GM19043 (cell line): ENCODE measurements at regions not wholly inside any gene's neighbourhood (a gene's known extent, or its start where the extent isn't known, plus 50 kb on each side); places are given as distances from the start of the nearest gene placed in this dataset.
"Not testable (repeated sequence)": the region's sequence is repeated elsewhere in the genome, so short reads cannot be mapped to it uniquely, and the experiment has no call there.

Experiments
- ATAC-seq: cut with Tn5 transposase; IDR thresholded peaks from one replicate; pipeline ENCODE4 v1.9.1; 2021; ENCODE audit warnings: low read depth; ENCODE audit not compliant: unreplicated experiment

GRCh38 chr3:88000853-88001252 lies 58.0 kb downstream of the CGGBP1 start:
- no peak for ATAC-seq

- no peak for ATAC-seq
Observed at GRCh38 chr3:87997966-87998365, 60.8 kb downstream of the CGGBP1 start.

GRCh38 chr3:87997298-87997697 lies 61.5 kb downstream of the CGGBP1 start:
- ATAC-seq: peak; percentile 89

- ATAC-seq: no peak
Observed at GRCh38 chr3:87996882-87997281, 61.9 kb downstream of the CGGBP1 start.

- no peak for ATAC-seq
Observed at GRCh38 chr3:87993566-87993965, 65.2 kb downstream of the CGGBP1 start.

- ATAC-seq: no peak
Observed at GRCh38 chr3:87987952-87988351, 70.9 kb downstream of the CGGBP1 start.

GRCh38 chr3:87982421-87982820 lies 76.4 kb downstream of the CGGBP1 start:
- no peak for ATAC-seq

GRCh38 chr3:87979527-87979926 lies 79.3 kb downstream of the CGGBP1 start:
- ATAC-seq: no peak

- no peak for ATAC-seq
Observed at GRCh38 chr3:87977765-87978164, 81.0 kb downstream of the CGGBP1 start.

- no peak for ATAC-seq
Observed at GRCh38 chr3:87975716-87976115, 83.1 kb downstream of the CGGBP1 start.

GRCh38 chr3:87973906-87974305 lies 84.9 kb downstream of the CGGBP1 start:
- ATAC-seq: no peak

- ATAC-seq: no peak
Observed at GRCh38 chr3:87969620-87970019, 89.2 kb downstream of the CGGBP1 start.

- no peak for ATAC-seq
Observed at GRCh38 chr3:87968668-87969067, 90.1 kb downstream of the CGGBP1 start.

GRCh38 chr3:87958289-87958688 lies 100.5 kb downstream of the CGGBP1 start:
- ATAC-seq: no peak

GRCh38 chr3:87957575-87957974 lies 101.2 kb downstream of the CGGBP1 start:
- ATAC-seq: no peak

- peak; percentile 50 for ATAC-seq
Observed at GRCh38 chr3:87949879-87950208, 109.0 kb downstream of the CGGBP1 start.

GRCh38 chr3:87949189-87949878 lies 109.5 kb downstream of the CGGBP1 start:
- peak; percentile 78 for ATAC-seq

GRCh38 chr3:87946007-87946406 lies 112.8 kb downstream of the CGGBP1 start:
- ATAC-seq: not testable (repeated sequence)

GRCh38 chr3:87942256-87942655 lies 116.5 kb downstream of the CGGBP1 start:
- ATAC-seq: not testable (repeated sequence)

GRCh38 chr3:87924485-87924884 lies 134.3 kb downstream of the CGGBP1 start:
- no peak for ATAC-seq

GRCh38 chr3:87920549-87920948 lies 138.3 kb downstream of the CGGBP1 start:
- no peak for ATAC-seq

GRCh38 chr3:87901141-87901540 lies 157.7 kb downstream of the CGGBP1 start:
- ATAC-seq: no peak

- ATAC-seq: no peak
Observed at GRCh38 chr3:87900061-87900460, 158.7 kb downstream of the CGGBP1 start.
